HG03039 (cell line): ENCODE measurements at regions not wholly inside any gene's neighbourhood (a gene's known extent, or its start where the extent isn't known, plus 50 kb on each side); places are given as distances from the start of the nearest gene placed in this dataset.

Experiments
- ATAC-seq: cut with Tn5 transposase; IDR thresholded peaks from one replicate; pipeline ENCODE4 v1.9.1; 2021; ENCODE audit warnings: mild to moderate bottlenecking, moderate library complexity; ENCODE audit not compliant: unreplicated experiment

- ATAC-seq = no peak
Observed at GRCh38 chr2:176466918-176467452, 197.7 kb downstream of the MTX2 start.

GRCh38 chr2:176467595-176467994 is 198.4 kb downstream of the MTX2 start:
- ATAC-seq = no peak

- ATAC-seq = no peak
Observed at GRCh38 chr2:176468457-176469113, 199.3 kb downstream of the MTX2 start.

GRCh38 chr2:176470713-176471112 is 201.5 kb downstream of the MTX2 start:
- no peak for ATAC-seq

- ATAC-seq = no peak
Observed at GRCh38 chr2:176471949-176472348, 202.7 kb downstream of the MTX2 start.

- ATAC-seq = no peak
Observed at GRCh38 chr2:176473177-176473576, 203.9 kb downstream of the MTX2 start.

- no peak for ATAC-seq
Observed at GRCh38 chr2:176473851-176474250, 204.6 kb downstream of the MTX2 start.

GRCh38 chr2:176477336-176477735 is 208.1 kb downstream of the MTX2 start:
- ATAC-seq = no peak

- no peak for ATAC-seq
Observed at GRCh38 chr2:176479961-176480360, 210.7 kb downstream of the MTX2 start.

- ATAC-seq = no peak
Observed at GRCh38 chr2:176482107-176482506, 212.9 kb downstream of the MTX2 start.

- no peak for ATAC-seq
Observed at GRCh38 chr2:176483476-176483875, 214.2 kb downstream of the MTX2 start.

- no peak for ATAC-seq
Observed at GRCh38 chr2:176483901-176484568, 214.8 kb downstream of the MTX2 start.

GRCh38 chr2:176484838-176485237 is 215.6 kb downstream of the MTX2 start:
- ATAC-seq = no peak

- ATAC-seq = no peak
Observed at GRCh38 chr2:176488431-176488830, 219.2 kb downstream of the MTX2 start.

- no peak for ATAC-seq
Observed at GRCh38 chr2:176490061-176490861, 221.0 kb downstream of the MTX2 start.

- peak; percentile 89 for ATAC-seq
Observed at GRCh38 chr2:176491172-176491904, 222.1 kb downstream of the MTX2 start.

- no peak for ATAC-seq
Observed at GRCh38 chr2:176492583-176492982, 223.3 kb downstream of the MTX2 start.

- no peak for ATAC-seq
Observed at GRCh38 chr2:176493226-176493825, 224.1 kb downstream of the MTX2 start.

- ATAC-seq = no peak
Observed at GRCh38 chr2:176493909-176494308, 224.7 kb downstream of the MTX2 start.

GRCh38 chr2:176494949-176495353 is 225.7 kb downstream of the MTX2 start:
- ATAC-seq = no peak

- ATAC-seq = no peak
Observed at GRCh38 chr2:176495826-176496225, 226.6 kb downstream of the MTX2 start.
